NCI-H128 (cell line): ENCODE measurements at regions not wholly inside any gene's neighbourhood (a gene's known extent, or its start where the extent isn't known, plus 50 kb on each side); places are given as distances from the start of the nearest gene placed in this dataset.
"Not testable (repeated sequence)": the region's sequence is repeated elsewhere in the genome, so short reads cannot be mapped to it uniquely, and the experiment has no call there.

Experiments used
- DNase-seq: peaks from one replicate; lab custom pipeline; 2025; ENCODE audit not compliant: unreplicated experiment; lab: John Stamatoyannopoulos, UW

DNA sequence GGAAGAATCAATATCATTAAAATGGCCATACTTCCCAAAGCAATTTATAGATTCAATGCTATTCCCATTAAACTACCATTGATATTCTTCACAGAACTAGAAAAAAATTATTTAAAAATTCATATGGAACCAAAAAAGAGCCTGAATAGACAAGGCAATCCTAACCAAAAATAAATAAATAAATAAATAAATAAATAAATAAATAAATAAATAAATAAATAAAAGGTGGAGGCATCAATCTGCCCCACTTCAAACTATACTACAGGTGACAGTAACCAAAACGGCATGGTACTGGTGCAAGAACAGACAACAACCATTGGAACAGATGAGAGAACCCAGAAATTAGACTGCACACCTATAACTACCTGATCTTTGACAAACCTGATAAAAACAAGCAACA, 598.5 kb upstream of the GRM3 start:
- not testable (repeated sequence) for DNase-seq

GRCh38 chr7:86025807-86026206, 617.9 kb upstream of the GRM3 start:
- no peak for DNase-seq

DNA sequence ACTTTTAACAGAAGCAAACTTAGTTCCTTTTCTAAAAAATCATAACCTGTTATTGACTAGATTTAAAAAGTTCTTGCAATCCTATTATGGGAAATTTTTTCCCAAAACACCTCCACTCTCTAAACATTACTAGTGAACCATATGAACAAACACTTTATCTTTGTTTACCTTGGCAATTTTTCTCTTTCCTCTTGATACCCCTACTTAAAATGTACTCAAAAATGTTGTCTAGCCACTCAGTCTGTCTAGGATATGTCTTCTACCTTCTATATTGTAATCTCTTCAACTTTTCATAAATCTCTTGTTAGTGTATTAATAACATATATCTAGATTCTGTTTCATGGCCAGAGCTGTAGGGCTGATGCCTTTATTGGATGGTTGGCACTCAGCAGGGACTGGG, 630.0 kb upstream of the GRM3 start:
- DNase-seq = no peak

- DNase-seq = no peak
These were observed 630.7 kb upstream of the GRM3 start for GRCh38 chr7:86012971-86013370.

DNA sequence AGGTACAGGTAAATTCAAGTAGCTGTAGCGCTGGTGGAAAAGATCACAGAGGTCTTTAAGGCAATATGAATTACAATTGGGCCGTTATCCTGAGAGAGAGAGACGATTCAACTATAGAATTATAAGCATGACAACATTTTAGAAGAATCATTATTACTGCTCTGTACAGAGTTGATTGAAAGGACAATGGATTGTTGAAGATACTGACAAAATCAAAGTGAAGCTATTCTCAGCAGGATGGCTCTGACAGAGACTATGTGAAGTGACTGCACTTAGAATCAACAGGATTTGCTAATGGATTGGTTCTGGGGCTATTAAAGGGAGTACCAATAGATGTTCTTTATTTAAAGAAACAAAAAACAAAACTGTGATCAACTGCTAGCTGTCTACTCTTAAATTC, 634.8 kb upstream of the GRM3 start:
- DNase-seq = no peak

GRCh38 chr7:86006909-86007308, 636.8 kb upstream of the GRM3 start:
- DNase-seq = no peak

DNA sequence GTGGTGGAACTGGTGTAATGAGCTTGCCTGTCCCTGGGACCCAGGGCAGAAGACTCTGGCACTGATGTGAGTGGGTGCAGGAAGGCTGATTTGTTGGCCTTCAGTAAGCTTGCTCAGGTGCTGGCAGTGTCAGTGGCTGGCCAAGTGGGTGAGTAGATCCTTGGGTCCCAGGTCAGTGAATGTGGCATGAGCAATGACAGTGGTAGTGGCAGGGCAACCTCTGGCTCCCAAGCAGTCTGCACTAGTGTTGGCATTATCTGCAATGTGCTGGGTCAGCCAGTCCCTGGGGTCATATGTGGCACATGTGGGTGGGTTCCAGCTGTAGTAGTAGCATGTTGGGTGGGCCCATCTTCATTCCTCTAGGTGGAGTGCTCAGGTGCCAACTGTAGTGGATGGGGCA, 640.9 kb upstream of the GRM3 start:
- DNase-seq = no peak

DNA sequence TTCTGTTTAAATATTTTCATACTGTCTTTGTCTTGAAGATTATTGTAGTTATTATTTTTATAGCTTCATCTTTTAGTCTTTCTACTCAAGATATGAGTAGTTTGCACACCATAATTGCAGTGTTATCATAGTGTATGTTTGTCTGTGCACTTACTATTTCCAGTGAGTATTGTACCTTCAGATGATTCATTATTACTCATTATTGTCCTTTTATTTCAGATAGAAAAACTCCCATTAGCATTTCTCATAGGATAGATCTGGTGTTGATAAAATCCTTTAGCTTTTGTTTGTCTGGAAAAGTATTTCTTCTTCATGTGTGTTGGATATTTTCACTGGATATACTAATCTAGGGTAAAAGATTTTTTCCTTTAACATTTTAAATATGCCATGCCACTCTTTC, 646.2 kb upstream of the GRM3 start:
- DNase-seq = no peak

DNA sequence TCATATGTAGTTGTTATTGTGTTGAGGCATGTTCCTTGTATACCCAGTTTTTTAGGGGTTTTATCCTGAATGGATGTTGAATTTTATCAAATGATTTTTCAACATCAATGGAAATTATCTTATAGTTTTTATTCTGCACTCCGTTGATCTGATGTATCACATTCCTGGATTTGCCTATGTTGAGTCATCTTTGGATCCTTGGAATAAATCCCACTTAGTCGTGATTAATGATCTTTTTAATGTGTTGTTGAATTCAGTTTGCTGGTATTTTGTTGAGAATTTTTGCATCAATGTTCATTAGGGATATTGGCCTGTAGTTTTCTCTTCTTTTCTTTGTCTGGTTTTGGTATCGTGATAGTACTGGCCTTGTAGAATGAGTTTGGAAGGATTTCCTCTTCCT, 648.6 kb upstream of the GRM3 start:
- no peak for DNase-seq

DNA sequence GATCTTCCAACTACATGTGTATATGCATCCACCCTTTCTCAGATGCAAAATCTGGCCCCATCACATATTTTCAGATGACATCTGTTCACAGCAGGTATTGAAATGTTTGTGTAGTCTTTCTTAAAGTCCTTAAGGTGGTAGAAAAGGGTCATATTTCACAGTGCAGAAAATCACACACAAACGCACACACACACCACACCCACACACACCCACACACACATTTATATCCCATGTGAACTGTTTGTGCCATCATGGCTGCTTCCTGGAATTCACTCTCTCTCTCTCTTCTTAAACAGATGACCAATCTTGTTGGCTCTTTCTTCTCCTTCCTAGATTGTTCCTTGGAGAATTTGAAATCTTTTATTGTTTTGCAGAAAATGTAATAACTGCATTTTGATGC, 663.0 kb upstream of the GRM3 start:
- no peak for DNase-seq

DNA sequence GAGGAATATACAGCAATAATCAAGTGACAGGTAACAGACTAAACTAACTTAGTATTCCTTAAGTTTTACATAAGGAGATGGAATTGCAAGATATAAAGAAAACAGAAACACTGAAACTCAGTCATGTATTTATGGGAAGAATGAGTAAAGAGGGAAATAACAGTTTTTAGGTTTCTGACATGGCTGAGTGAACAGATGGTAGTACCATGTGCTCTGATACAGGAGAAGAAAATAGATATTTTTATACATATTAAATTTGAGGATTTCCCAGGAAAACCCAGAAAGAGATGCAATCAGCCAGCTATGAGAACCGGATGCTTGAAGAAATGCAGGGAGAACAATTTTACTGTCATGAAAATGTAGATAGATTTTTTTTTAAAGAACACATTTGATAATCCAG, 669.5 kb upstream of the GRM3 start:
- no peak for DNase-seq

GRCh38 chr7:85972504-85973141, 671.1 kb upstream of the GRM3 start:
- no peak for DNase-seq

DNA sequence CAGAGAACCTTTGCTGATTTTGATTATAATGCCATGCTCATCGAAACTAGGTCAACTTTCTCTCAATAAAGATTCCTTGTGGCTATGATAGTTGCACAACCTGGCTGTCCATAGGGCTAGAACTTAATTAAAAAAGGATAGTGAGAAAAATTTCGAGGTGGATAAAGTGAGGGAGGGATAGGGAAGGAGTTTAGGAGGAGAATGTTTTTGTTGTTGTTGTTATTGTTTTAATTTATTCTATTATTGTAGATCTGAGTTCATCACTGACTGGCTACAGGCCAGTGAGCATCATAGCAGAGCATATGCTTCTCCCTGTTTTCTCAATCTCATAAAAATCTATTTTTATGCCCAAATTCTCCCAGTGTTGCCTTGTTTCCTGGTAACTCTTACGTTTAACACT, 688.7 kb upstream of the GRM3 start:
- no peak for DNase-seq

DNA sequence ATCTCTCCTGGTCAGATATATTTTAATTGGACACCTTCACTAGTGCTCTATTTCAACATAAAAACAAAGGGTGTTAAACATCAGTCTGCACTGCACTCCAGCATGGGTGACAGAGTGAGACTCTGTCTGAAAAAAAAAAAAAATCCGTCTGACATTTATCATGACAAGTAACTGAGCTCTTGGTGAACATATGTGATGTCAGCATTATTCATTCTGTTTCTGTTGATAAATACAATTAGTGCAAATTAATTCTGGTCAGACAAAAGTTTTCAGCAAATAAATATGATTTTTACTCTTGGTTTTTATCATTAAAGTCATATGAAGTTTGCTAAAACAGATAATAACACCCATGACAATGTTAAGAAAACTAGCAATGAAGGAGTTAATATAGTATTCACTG, 692.8 kb upstream of the GRM3 start:
- DNase-seq = no peak

DNA sequence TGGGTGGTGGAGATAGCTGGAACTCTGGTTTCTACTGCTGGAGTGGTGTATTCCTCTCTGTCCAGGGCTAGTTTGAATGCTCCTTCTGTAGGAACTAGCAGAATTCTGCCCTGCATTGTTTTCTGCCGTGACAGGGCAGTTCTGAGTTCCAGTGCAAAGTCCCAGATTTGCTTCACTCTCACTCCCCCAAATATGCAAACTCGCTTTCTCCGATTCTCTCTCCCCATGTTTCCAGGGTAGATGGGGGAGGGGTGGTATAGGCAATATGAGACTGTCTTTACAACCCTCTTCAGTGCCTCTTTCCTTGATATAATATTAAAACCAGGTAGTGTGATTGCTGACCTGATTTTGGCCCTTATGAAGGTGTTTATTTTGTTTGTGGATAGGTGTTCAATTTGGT, 693.3 kb upstream of the GRM3 start:
- no peak for DNase-seq

GRCh38 chr7:85947767-85948166, 695.9 kb upstream of the GRM3 start:
- DNase-seq = no peak

- no peak for DNase-seq
These were observed 702.9 kb upstream of the GRM3 start for GRCh38 chr7:85940798-85941197.

- no peak for DNase-seq
These were observed 711.8 kb upstream of the GRM3 start for GRCh38 chr7:85931919-85932318.

DNA sequence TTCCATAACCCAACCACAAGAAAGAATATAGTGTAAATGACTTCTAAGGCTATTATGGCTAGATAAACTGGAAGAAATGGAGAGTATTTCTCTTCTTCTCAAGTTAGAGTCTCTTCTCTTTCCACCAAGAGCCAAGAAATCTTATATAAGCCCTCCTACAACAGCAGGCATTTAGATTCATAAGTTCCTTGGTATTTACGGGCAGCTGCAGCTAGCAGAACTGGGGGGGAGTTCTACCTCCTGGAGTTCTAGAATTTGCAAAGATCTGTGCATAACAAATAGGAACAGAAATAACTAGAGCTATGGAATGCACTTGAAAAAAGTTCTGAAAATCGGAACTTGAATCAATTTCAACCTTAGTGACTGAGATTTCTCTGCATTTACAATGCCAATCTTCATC, 715.2 kb upstream of the GRM3 start:
- no peak for DNase-seq

- no peak for DNase-seq
These were observed 716.5 kb upstream of the GRM3 start for GRCh38 chr7:85927226-85927625.

GRCh38 chr7:85924062-85924461, 719.6 kb upstream of the GRM3 start:
- no peak for DNase-seq

- DNase-seq = no peak
These were observed 727.7 kb upstream of the GRM3 start for GRCh38 chr7:85916016-85916415.

- DNase-seq = no peak
These were observed 727.6 kb upstream of the SEMA3D start for GRCh38 chr7:85914437-85914836.

DNA sequence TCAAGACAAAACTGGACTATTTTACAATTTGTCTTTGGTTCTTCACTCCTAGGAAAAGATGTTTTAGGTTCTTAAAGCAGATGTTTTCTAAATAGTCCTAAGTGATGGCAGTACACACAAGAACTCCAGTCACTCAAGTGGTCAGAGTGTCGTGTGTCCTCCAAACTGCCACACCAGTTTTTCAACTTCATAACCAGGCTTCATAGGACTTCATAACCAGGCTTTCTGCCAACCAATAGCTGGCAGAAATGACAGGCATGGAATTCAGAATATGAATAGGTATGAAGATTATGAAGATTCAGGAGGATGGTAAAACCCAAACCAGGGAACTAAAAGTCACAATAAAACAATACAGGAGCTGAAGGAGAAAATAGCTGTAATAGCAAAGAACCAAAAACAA, 721.2 kb upstream of the SEMA3D start:
- DNase-seq = no peak
